Middle frontal gyrus (tissue), 1 donor: ENCODE measurements at regions not wholly inside any gene's neighbourhood (a gene's known extent, or its start where the extent isn't known, plus 50 kb on each side); places are given as distances from the start of the nearest gene placed in this dataset.

Source experiments
- DNase-seq: peaks from one replicate; pipeline ENCODE4 v3.0.0-alpha.2; 2015; ENCODE audit warnings: low spot score; ENCODE audit errors: extremely low spot score

DNA sequence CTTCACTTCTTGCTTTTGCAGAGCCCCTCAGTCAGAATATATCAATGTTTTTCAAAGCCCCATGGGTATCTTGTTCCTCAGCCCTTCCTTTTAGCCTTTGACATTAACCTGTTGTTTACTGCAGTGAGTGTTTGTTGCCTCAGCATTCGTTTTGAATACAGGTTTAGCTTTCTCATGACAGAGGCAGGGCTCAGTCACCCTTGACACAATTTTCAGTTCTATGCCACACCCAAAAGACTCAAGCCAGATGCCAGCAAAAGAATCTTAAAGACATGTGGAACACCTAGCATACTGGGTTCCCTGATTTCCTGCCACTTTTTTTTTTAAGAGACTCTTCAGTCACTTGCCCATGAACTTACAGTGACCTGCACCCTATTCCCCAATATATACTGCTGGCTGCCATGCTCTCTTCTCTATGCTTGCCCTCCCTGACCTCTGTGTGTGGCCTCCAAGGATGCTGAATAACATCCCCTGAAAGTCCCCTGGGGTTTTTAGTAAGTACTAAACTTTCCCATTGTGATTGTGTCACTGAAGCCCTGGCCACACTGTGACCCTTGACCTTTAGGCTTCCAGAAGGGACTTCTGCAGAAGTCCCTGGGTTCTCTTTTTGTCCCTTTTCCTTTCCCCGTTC is 1225.5 kb downstream of the TBC1D22A start:
- DNase-seq: no peak

GRCh38 chr22:47976219-47976618 is 1213.8 kb downstream of the TBC1D22A start:
- no peak for DNase-seq

GRCh38 chr22:47967831-47968230 is 1205.4 kb downstream of the TBC1D22A start:
- no peak for DNase-seq

DNA sequence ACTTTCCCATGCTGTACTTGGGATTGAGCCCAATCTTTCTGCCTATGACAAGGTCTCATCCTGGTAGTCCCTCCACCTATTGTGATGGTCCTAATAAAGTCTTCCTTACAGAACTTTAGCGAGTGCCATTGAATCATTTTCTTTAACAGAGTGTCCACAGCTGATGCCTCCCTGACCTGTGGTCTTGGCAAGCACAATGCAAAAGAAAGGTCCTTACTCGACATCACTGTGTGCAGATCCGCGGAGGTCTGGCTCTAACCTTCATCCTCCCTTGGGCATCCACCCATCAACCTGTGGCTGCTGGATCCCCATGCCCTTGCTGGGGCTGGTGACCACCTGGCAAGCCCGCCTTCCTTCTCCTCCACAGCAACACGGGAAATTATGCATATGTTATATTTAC is 1203.9 kb downstream of the TBC1D22A start:
- no peak for DNase-seq

DNA sequence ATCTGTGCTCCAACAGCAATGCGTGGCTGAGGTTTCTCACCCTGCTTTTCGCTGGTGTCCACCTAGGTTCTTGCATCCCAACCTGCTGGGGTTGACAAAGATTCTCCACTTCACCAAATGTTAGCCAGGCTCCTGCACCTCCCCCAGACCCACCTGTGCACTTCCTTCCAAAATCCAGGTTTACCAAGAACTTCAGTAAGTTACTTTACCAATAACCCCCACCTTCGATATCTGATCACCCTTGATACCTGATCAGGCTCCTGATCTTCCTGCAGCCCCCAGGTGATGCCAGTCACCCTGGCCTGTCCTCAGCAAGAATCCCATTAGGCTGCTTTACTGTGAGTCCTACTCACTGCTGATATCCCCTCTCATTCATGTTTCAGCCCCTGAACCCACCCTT is 1203.4 kb downstream of the TBC1D22A start:
- DNase-seq: no peak

- DNase-seq: no peak
Observed at GRCh38 chr22:47965066-47965465, 1202.6 kb downstream of the TBC1D22A start.

- no peak for DNase-seq
Observed at GRCh38 chr22:47963660-47964059, 1201.2 kb downstream of the TBC1D22A start.

DNA sequence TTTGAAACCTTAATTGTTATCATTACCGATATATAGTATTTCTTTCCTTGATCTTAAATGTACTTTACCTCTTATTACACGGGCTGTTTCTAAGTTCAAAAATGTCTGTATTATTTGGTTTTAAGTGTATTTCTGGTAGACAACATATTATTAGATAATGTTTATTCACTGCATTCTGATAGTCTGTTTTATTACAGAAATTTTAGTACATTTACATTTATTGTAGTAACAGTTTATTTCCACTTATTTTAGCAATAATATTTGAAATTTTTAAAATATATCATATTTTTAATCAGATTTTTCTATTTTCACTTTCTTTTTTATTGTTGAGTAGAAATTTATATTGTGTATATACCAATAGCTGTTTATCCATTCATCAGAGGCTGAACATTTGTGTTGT is 1195.2 kb downstream of the TBC1D22A start:
- no peak for DNase-seq

DNA sequence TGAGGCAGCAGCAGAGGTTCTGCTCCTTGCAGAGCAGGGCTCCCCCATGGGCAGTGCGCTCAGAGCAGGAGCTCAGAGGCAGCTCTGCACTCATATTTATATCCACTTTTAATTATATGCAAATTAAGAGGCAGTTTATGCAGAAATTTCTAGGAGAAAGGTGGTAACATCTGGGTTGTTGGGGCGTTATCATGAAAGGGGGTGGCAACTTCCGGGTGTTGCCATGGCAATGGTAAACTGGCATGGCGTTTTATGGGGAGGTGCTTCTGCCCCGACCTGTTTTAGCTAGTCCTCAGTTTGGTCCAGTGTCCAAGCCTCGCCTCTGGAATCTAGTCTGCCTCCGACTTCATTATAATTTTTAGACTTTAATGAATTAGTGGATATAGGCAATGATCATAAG is 1191.7 kb downstream of the TBC1D22A start:
- no peak for DNase-seq

- DNase-seq: no peak
Observed at GRCh38 chr22:47944941-47945340, 1182.5 kb downstream of the TBC1D22A start.

- DNase-seq: no peak
Observed at GRCh38 chr22:47943729-47944700, 1181.6 kb downstream of the TBC1D22A start.

- no peak for DNase-seq
Observed at GRCh38 chr22:47940211-47940610, 1177.8 kb downstream of the TBC1D22A start.

DNA sequence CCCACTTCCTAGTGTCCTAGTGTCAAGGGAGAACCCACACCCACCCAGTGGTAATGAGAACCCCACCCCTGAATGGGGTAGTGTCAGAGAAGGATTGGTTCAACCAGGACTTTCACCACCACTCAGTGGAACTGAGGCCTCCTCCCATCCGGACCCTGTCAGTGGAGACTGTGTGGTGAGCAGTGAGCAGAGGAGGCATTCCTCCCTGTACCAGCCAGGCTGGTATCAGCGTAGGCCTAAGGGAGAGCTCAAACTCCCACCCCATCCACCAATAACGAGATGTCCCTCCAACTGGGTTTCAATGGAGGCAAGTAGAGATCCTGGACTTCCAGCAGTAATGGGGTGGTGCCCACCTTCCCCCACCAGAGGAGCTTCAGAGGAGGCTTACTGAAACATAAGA is 1171.4 kb downstream of the TBC1D22A start:
- no peak for DNase-seq

- DNase-seq: no peak
Observed at GRCh38 chr22:47933226-47933625, 1170.8 kb downstream of the TBC1D22A start.

DNA sequence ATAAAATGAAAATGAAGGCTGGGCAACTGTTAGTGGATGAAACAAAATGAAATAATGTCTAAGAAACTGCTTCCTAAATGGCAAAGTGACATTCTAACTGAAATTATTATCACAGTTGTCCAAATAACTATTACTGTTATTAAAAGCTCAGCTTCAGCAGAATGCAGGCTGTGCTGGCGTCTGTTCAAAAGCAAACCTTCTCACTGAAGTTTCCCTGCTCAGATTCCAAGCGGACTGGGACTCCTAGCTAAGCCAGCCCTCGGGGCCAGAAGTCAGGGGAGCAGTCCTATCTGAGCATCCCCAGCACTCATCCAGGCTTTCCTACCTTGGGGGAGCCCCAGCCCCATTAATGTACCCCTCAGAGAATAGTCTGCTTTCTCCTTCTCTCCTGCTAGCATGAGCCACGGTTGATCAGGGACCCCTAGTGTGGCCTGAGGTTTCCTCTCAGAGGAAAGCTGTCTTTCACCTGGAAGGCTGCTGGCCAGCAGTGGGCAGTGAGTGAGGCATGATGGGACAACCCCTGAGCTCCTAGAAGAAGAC is 1167.3 kb downstream of the TBC1D22A start:
- DNase-seq: no peak

GRCh38 chr22:47929073-47929472 is 1166.6 kb downstream of the TBC1D22A start:
- DNase-seq: no peak

GRCh38 chr22:47928631-47929030 is 1166.2 kb downstream of the TBC1D22A start:
- no peak for DNase-seq

DNA sequence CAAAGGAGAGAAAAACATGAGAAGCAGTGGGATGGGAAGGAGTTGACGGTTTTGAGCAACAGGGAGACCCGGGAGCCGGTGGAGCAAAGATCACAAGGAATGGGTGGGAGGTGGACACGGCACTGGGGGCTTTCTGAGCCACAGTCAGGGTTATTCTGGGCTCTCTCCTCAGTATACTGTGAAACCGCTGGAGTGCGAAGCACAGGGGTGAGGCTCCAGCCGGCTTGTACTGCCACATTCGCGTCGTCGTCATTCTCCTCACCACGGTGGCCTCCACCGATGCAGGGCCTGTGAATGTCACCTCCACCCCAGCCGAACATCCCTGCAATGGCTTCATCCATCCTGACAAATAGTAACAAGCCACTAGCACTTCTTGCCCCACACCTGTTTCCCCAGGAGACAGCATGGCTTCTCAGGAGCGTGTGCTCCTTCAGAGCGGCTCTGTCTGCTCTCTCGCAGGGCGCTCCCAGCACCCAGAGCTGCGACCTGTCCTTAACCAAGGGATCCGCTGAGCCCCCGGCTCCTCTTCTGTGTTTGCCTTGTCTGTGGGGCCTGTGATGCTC is 1165.3 kb downstream of the TBC1D22A start:
- no peak for DNase-seq

GRCh38 chr22:47923011-47923427 is 1160.6 kb downstream of the TBC1D22A start:
- DNase-seq: no peak

DNA sequence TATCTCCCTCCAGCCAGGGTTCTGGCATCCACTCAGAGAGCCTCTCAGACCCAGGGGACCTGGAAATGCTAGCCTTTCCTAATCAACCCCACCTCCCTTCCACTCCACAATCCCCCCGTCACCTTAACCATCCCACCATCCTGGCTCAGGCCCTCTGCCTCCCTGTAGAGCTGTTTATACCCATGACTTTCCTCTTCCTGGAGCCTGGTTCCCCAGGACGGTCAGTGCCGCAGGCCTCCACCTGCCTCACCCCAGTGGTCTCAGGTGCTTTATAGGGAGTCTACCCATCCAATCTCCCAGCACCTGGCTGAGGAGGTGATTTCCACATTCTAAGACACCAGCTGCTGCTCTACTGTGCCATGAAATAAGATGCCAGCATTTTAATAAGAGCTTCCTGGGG is 1159.5 kb downstream of the TBC1D22A start:
- no peak for DNase-seq

DNA sequence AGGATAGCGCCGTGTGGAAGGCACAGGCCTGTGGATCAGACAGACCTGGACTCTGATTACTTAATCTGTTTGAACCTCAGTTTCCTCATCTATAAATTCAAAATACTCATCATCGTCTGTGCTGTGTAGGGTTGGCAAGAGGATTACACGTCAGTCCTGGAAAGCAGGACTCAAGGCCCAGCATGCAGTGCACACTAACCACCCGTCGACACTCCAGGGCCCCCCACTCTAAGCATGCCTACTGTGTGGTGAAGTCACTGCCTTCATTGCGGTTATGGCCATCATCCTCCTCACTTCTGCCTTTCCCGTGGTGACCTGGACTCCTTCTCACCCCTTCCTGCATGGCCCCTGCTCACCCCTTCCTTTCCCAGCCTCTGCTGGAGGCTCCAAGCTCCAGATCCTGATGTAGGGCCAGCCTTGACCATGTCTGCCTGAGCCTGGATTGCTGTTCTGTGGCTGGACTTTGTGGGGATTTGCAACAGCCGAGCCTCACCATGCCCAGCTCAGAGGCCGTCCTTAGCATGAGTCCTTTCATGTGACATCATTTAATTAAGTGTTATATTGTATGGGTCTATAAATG is 1158.0 kb downstream of the TBC1D22A start:
- no peak for DNase-seq

DNA sequence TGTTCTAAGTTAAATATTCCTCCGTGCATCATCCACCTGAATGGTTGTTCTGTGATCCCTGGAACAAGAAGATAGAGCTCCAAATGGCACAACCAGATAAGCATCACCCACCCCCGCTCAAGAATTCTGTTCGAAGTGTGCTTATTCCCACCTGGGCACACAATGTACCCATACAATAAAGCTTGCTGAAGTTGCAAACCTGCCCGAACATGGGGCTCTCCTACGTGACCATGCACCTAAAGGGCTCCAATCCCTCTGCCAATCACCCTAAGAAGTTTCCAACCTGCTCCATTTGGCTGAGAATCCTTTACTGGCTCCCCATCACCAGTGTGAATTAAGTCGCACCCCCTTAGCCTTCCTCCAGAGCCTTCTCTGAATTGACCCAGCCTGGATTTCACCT is 1157.4 kb downstream of the TBC1D22A start:
- no peak for DNase-seq
